CD4-positive, alpha-beta T cell treated with Interleukin-2 at 100 ng/mL for 4 hours (primary cell): ENCODE measurements at regions not wholly inside any gene's neighbourhood (a gene's known extent, or its start where the extent isn't known, plus 50 kb on each side); places are given as distances from the start of the nearest gene placed in this dataset.
"Not testable (repeated sequence)": the region's sequence is repeated elsewhere in the genome, so short reads cannot be mapped to it uniquely, and the experiment has no call there.

Source experiments
- DNase-seq: peaks from one replicate; pipeline ENCODE4 v3.0.0-alpha.2; 2020; ENCODE audit warnings: low spot score

GRCh38 chr2:56803596-56803995 lies 619.8 kb downstream of the CCDC85A start:
- DNase-seq = no peak

DNA sequence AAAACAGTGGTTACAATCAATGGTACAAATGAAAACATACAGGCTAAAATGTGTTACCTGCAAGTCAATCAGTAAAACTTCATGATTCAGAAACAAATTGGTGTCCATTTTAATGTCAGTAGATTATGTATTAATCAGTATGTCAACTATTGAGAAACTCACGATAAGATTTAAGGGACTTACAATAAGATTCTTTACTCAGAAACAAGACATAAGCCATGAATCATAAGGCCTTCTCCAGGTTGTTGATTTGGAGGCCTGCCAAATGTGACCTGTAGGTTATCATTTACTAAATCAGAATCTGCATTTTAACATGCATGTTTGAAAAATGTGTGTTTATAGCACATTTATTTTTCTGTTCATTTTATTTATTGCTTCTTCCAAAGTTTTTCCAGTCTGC lies 623.1 kb downstream of the CCDC85A start:
- no peak for DNase-seq

DNA sequence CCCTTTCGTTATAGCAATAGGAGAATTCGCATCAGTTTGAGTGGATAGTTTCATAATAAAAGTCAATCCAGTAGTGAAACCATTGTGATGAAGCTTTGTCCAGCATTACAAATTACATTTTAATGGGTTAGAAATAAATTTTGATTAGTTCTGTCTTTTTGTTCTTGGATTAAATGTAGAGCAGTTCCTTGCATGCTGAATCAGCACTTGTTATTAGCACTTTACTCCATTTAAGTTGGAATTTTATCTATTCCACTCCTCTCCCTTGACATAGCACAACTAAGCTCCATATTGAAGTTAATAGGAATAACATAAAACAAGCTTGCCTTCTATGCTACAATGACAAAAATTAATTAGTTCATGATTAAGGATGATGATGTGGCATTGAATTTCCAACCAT lies 624.1 kb downstream of the CCDC85A start:
- DNase-seq = no peak

GRCh38 chr2:56811401-56811800 lies 627.6 kb downstream of the CCDC85A start:
- no peak for DNase-seq

- DNase-seq = no peak
These were observed 628.6 kb downstream of the CCDC85A start for GRCh38 chr2:56812432-56812831.

GRCh38 chr2:56813490-56813889 lies 629.7 kb downstream of the CCDC85A start:
- DNase-seq = no peak

DNA sequence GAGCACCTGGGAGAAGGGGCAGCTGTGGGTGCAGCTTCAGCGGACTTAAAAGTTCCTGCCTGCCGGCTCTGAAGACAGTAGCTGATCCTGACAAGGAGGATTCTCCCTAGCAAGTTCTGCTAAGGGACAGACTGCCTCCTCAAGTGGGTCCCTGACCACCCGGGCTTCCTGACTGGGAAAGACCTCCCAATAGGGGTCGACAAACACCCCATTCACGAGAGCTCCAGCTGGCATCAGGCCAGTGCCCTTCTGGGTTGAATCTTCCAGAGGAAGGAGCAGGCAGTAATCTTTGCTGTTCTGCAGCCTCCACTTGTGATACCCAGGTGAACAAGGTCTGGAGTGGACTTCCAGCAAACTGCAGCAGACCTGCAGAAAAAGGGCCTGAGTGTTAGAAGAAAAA lies 632.9 kb downstream of the CCDC85A start:
- DNase-seq = no peak

DNA sequence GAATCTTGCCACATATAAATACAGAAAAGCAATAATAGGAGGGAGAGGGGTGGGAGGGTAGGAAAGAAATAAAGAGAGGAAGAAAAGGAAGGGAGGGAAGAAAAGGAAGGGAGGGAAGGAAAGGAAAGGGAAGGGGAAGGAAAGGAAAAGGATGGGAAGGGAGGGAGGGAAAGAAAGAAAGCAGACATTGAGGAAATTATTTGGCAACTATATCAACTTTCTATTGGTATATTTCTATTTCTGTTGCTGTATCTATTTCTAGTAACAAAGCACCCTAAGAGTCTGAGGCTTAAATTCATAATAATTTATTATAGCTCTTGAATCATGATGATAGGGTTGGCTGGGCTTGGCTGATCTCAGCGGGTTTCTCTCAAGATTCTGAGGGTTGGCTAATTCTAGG lies 648.0 kb downstream of the CCDC85A start:
- DNase-seq = no peak

- no peak for DNase-seq
These were observed 650.9 kb downstream of the CCDC85A start for GRCh38 chr2:56834686-56835085.

- DNase-seq = not testable (repeated sequence)
These were observed 656.2 kb downstream of the CCDC85A start for GRCh38 chr2:56840009-56840408.

GRCh38 chr2:56860991-56861390 lies 677.2 kb downstream of the CCDC85A start:
- no peak for DNase-seq

GRCh38 chr2:56871644-56872043 lies 687.9 kb downstream of the CCDC85A start:
- DNase-seq = no peak

DNA sequence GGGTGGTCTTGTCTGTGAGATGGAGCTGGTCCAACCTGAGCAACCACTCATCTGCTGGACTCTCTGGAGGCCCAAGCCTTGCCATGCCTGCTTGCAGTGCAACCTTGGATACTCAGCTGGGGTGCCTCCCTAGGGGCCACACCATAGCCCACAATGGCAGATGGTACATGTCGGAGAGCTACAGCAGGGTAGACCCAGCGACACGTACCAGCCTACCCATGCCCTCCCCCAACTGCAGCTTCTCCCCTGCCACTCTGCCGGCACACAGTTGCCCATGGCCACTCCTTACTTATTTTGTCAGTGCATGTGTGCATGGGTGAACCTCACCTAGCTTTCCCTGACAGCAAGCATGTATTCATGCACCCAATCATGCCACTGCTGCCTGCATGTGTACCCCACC lies 690.9 kb downstream of the CCDC85A start:
- DNase-seq = no peak

DNA sequence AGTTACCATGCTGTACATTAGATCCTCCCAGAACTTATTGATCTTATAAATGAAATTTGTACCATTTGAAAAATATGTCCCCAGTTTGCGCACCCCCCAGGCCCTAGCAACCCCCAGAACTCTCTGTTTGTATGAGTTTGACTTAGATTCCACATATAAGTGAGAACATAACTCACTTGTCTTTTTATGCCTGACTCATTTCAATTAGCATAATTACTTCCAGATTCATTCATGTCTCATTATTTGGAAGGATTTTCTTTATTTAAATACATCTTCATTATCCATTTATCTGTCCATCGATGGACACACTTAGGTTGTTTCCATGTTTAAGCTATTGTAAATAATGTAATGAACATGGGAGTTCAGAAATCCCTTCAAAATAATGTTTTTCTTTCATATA lies 705.9 kb downstream of the CCDC85A start:
- no peak for DNase-seq

DNA sequence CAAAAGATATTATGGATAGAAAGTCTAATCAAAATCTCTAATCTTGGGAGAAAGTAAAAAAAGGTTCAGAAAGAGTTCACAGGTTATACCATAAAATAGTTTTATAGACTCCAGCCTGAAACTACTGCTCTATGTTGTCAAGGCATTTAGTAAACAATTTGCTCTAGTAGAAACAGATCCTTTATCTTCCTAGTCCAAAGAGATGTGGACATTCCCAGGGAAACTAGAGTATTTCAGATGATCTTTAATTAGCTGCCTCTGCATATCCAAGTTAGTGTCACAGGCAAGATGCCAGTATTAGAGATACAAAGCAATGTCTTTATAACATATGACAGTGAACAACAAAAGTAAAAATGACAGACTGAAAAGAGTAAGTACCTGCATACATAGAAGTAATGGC lies 708.6 kb downstream of the CCDC85A start:
- no peak for DNase-seq

DNA sequence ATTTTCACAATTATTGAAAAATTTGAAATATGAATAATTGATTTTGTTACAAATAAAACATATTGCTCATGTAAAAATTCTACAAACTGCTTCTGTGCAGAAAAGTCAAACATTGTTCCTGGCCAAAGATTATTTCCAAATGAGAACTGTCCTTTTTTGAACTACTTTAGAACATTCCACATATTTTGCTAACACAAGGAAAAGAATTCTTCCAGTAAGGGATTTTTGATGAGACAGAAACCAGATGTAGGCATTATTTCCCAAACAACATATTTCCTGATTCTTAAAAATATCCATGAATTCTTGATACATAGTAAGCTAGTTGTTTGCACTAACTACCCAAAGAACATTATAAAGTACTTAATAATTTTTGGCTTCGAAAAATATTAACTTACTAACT lies 715.2 kb downstream of the CCDC85A start:
- no peak for DNase-seq

DNA sequence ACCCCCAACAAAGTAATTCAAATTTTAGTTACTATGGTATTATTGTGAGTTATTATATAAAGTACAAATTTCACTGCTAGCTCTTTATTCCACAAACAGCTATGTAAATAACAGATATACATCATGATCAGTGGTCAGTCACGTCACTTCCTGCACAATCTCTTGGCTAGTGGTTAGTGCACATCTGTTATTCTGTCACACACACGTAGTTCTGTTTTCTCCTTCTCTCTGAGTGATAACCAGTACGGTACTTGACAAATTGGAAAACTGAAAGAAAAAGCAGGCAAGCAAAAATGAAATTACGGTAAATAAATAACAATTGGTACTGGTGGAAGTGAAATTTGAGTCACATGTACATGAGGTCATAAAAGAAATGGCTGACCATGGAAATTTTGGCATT lies 728.7 kb downstream of the CCDC85A start:
- no peak for DNase-seq

- DNase-seq = no peak
These were observed 735.0 kb downstream of the CCDC85A start for GRCh38 chr2:56918790-56919189.

DNA sequence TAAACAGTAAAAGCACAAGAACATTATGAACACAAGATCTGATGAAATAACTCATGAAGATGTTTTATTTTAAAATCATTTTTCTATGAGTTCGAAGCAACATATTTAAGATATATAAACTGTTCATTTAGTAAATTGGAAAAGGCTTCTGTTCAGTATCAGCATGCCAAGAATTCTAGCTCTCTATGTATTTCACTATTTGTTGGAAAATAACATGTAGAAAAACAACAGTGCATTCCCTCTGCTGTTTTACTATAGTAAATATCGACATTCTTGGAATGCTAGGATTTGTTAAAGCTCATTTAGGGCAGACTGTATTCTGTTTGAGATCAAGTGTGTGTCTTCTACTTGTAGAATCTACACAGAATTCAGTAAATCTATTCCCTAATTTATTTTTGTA lies 750.2 kb downstream of the CCDC85A start:
- no peak for DNase-seq

DNA sequence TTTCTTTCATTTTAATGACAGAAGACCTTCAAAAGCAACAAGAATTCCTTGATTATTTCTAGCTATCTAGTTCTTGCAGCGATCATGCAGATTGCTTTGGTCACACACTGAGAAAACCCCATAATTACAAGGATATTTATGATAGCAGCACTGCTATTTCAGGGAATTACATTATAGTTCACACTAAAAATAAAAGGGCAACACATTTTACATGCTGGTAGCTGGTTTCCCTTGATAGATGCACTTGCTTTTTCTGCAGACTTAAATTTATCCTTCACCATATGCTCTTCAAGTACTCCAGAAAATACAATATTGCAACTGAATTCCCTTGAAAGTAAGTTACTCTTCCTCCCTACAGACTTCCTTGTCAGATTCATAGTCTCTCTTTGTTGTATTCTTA lies 751.1 kb downstream of the CCDC85A start:
- no peak for DNase-seq

DNA sequence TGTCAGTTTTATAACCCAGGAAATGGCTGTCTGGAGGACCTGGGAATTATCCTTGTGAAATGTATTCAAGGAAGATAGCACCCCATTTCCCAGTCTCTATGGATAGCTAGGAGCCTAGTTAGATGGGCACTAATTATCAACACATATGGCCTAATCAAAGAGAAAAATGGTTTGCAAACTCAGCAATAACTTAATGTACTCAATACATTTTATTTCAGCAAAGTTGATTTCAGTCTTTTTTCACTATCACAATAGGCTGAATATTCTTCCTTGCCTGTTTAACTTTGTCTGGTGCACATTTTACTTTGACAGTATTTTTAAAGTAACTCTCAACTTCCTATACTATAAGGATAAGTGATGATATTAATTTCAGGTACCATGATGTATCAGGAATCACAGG lies 756.3 kb downstream of the CCDC85A start:
- DNase-seq = no peak

DNA sequence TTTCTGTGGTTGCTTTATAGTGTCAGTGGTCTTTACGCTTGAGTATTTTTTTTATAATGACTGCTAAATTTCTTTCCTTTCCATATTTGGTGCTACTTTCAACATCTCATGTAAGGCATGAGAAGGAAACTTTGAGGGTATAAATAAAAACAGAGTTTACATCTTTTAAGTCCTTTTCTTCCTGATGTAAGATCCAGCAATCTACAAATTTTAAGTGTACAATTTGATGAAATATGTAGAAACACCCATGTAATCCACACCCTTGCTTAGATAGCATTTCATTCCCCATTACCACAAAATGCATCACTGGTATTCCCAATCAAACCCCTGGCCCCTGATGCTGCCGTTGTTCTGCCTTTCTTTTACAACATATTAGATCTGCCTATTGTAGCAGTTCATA lies 769.1 kb downstream of the CCDC85A start:
- no peak for DNase-seq

- no peak for DNase-seq
These were observed 776.8 kb downstream of the CCDC85A start for GRCh38 chr2:56960581-56960980.

GRCh38 chr2:56962673-56963072 lies 778.9 kb downstream of the CCDC85A start:
- no peak for DNase-seq

DNA sequence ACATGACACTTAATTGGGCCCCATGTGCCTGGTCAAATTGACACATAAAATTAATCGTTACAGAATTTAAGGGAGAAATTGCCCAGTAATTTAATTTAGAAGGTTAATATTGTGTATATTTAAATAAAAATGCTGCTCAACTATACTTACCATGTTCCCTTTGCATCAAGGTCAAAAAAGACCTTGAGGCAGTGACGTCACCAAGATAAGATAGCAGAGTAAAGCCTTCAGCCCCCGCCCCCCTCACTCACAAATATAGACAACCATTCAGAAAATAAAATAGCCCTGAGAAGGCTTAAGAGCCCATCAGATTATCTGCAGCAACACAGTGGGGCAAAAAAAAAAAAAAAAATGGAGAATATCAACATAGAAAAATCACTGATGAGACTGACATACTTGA lies 785.7 kb downstream of the CCDC85A start:
- DNase-seq = no peak
